ENCODE measurements at regions not wholly inside any gene's neighbourhood (a gene's known extent, or its start where the extent isn't known, plus 50 kb on each side); places are given as distances from the start of the nearest gene placed in this dataset.

- ChIA-PET POLR2A (no interaction called here), CTCF (interaction anchor here (0.6 to 6.6 kb wide), 17 partner anchors 9 to 1890 kb away, joined by 3 to 126 read pairs (median 3); no protein-coding TSS in a partner anchor)
- no peak overlapping the region for H3K4me3 ChIP-seq (ENCODE audit: low read depth, low read length)
- TF ChIP-seq, protein P1, sequence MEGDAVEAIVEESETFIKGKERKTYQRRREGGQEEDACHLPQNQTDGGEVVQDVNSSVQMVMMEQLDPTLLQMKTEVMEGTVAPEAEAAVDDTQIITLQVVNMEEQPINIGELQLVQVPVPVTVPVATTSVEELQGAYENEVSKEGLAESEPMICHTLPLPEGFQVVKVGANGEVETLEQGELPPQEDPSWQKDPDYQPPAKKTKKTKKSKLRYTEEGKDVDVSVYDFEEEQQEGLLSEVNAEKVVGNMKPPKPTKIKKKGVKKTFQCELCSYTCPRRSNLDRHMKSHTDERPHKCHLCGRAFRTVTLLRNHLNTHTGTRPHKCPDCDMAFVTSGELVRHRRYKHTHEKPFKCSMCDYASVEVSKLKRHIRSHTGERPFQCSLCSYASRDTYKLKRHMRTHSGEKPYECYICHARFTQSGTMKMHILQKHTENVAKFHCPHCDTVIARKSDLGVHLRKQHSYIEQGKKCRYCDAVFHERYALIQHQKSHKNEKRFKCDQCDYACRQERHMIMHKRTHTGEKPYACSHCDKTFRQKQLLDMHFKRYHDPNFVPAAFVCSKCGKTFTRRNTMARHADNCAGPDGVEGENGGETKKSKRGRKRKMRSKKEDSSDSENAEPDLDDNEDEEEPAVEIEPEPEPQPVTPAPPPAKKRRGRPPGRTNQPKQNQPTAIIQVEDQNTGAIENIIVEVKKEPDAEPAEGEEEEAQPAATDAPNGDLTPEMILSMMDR (IDR thresholded peaks at IDR 0.05; ENCODE audit: insufficient read depth, low read length, missing control alignments): peak; percentile 69
- DNase-seq (ENCODE audit: low read depth, low spot score): peak; percentile 3
These were observed 155.5 kb upstream of the NMUR2 start for GRCh38 chr5:152560512-152561137.

GRCh38 chr5:152568016-152568415 lies 162.9 kb upstream of the NMUR2 start:
- TF ChIP-seq, protein P1 (IDR thresholded peaks at IDR 0.05; ENCODE audit: insufficient read depth, low read length, missing control alignments): no peak
- ChIA-PET POLR2A (no interaction called here), CTCF (interaction anchor here (1.2 kb wide), 1 partner anchor 1397 kb away, joined by 5 read pairs; no protein-coding TSS in a partner anchor)
- DNase-seq (ENCODE audit: low read depth, low spot score): no peak
- no peak overlapping the region for H3K4me3 ChIP-seq (ENCODE audit: low read depth, low read length)

DNA sequence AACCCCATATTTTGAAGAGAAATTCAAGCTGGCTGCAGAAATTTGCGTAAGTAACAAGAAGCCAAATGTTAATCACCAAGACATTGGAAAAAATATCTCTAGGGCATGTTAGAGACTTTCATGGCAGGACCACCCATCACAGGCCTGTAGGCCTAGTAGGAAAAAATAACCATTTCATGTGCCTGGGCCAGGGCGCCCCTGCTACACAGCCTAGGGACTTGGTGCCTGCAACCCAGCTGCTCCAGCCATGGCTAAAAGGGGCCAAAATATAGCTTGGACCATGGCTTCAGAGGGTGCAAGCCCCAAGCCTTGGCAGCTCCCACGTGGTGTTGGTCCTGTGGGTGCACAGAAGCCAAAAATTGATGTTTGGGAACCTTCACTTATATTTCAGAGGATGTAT lies 167.7 kb upstream of the NMUR2 start:
- DNase-seq (ENCODE audit: low read depth, low spot score): no peak
- TF ChIP-seq, protein P1 (IDR thresholded peaks at IDR 0.05; ENCODE audit: insufficient read depth, low read length, missing control alignments): no peak
- ChIA-PET POLR2A (no interaction called here), CTCF (no interaction called here)
- H3K4me3 ChIP-seq (ENCODE audit: low read depth, low read length): no peak overlapping the region

DNA sequence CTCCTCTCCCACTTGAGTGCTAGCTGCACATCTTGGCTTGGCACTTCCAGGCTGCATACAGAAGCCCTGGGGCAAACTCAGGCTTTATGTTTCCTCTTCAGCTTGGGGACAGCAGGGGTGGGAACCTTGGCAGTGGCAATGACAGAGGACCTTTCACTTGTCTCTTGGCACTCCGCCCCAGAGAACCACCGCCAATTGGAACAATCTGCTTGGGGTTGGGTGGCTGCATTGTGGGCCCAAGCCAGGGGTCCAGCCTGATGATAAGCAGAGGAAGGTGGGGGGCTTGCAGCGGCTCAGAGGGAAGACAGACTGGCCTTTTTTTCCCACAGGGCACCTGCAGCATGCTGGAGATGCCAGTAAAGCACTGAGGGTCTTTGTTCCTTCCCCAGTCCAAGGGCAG lies 179.0 kb upstream of the NMUR2 start:
- CTCF ChIA-PET: interaction anchor here (0.9 kb wide), 1 partner anchor 51 kb away, joined by 3 read pairs; no protein-coding TSS in a partner anchor
- no peak overlapping the region for H3K4me3 ChIP-seq (ENCODE audit: low read depth, low read length)
- POLR2A ChIA-PET: no interaction called here
- TF ChIP-seq, protein P1 (IDR thresholded peaks at IDR 0.05; ENCODE audit: insufficient read depth, low read length, missing control alignments): no peak
- DNase-seq (ENCODE audit: low read depth, low spot score): no peak

DNA sequence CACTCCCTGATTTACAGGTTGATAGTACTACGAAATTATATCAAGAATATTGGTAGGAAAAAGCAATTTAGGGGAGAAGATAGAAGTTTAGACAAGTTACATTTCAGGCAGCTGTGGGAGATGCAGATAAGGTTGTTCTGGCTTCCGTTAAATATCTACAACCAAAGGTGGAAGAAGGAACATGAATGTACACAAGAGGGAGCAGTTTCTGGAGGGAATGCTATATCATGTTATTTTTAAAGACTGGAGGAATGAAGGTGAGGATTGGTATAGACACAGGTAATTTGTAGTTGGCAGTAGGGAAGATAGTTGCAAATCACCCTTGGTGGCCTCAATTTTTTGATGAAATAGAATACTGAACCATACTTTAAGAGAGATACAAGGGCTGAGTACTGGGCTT lies 187.3 kb upstream of the NMUR2 start:
- CTCF ChIA-PET: no interaction called here
- TF ChIP-seq, protein P1 (IDR thresholded peaks at IDR 0.05; ENCODE audit: insufficient read depth, low read length, missing control alignments): no peak
- POLR2A ChIA-PET: no interaction called here
- no peak for DNase-seq (ENCODE audit: low read depth, low spot score)
- H3K4me3 ChIP-seq (ENCODE audit: low read depth, low read length): no peak overlapping the region

- no peak overlapping the region for H3K4me3 ChIP-seq (ENCODE audit: low read depth, low read length)
- CTCF ChIA-PET: no interaction called here
- no peak for DNase-seq (ENCODE audit: low read depth, low spot score)
- POLR2A ChIA-PET: no interaction called here
- TF ChIP-seq, protein P1 (IDR thresholded peaks at IDR 0.05; ENCODE audit: insufficient read depth, low read length, missing control alignments): no peak
These were observed 188.3 kb upstream of the NMUR2 start for GRCh38 chr5:152593388-152593787.
